ES-I3 (cell line): ENCODE measurements at regions not wholly inside any gene's neighbourhood (a gene's known extent, or its start where the extent isn't known, plus 50 kb on each side); places are given as distances from the start of the nearest gene placed in this dataset.

Experiments
- H3K36me3 ChIP-seq: 2 replicates; pipeline ENCODE4 v1.6.1; 2013; ENCODE audit warnings: mild to moderate bottlenecking, low read length, control low read depth, moderate library complexity; ENCODE audit not compliant: insufficient read depth
- H3K4me1 ChIP-seq: 2 replicates; pipeline ENCODE4 v1.6.1; 2013; ENCODE audit warnings: mild to moderate bottlenecking, control low read depth, low read length; ENCODE audit not compliant: insufficient read depth
- H3K9ac ChIP-seq: 2 replicates; pipeline ENCODE4 v1.6.1; 2013; ENCODE audit warnings: low read depth, mild to moderate bottlenecking, low read length, moderate library complexity
- H3K9me3 ChIP-seq: 2 replicates; pipeline ENCODE4 v1.6.1; 2013; ENCODE audit warnings: mild to moderate bottlenecking, low read length, moderate library complexity; ENCODE audit not compliant: control insufficient read depth, insufficient read depth

DNA sequence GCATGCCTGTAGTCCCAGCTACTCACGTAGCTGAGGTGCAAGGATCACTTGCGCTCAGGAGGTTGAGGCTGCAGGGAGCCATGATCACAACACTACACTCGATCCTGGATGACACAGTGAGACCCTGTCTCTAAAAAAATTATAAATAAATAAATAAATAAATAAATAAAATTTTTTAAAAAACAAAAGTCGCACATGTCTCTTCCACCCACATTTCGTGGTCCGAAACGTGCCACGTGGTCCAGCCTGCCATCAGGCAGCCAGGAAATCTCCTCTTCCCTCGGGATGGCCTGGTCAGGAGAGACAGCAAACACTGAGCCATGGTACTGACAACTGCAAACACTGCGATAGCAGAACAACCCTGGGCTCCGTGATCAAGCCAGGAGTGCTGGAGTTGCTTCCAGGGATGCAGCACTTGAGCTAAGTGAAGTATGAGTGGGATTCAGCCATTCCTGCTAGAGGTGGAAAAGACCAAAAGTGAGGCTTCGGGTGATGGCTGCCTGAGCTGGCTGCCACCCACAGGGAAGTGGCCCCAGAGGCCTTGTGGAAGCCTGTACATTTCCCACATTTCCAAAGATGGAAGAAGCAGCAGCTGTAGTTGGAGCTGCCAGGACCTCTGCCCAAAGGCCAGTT is 193.1 kb downstream of the SMAD2 start:
- Histone ChIP-seq H3K9ac (no peak overlapping the region), H3K4me1 (no peaks in the 10 kb centered on the region), H3K9me3 (no peaks in the 10 kb centered on the region; the same call in 1 of the 2 replicates), H3K36me3 (no peaks in the 10 kb centered on the region)

DNA sequence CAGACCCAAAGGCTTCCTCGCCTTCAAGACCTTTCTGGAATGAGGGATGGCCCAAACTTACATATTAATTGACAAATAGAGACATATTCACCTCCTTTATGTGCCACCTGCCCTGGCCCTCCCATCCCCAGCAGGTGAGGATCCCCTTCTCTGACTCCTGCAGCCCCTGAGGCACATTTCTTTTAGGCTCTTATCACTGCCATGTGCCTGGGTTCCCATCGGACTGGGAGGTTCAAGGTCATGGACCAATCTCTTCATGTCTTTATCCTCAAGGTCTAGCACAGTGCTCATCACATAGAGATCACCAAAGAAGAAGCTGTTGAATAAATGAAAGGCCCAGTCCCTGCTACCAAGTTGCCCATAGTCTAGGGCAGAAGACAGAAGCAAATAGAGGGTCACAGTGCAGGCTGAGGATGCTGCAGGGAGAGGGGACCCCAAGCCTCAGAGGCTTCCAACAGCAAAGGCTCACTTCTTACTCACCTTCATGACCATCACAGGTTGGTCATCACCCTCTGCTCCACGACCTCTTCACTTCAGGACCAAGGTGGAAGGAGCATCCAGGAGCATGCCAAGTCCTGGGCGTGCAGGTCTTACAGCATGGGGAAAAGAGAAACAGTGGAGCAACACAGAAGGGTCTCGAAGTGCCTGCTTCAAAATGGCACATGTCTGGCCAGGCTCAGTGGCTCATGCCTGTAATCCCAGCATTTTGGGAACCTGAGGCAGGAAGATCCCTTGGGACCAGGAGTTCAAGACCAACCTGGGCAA is 193.9 kb downstream of the SMAD2 start:
- no peaks in the 10 kb centered on the region; the same call in 1 of the 2 replicates for H3K9me3 ChIP-seq

DNA sequence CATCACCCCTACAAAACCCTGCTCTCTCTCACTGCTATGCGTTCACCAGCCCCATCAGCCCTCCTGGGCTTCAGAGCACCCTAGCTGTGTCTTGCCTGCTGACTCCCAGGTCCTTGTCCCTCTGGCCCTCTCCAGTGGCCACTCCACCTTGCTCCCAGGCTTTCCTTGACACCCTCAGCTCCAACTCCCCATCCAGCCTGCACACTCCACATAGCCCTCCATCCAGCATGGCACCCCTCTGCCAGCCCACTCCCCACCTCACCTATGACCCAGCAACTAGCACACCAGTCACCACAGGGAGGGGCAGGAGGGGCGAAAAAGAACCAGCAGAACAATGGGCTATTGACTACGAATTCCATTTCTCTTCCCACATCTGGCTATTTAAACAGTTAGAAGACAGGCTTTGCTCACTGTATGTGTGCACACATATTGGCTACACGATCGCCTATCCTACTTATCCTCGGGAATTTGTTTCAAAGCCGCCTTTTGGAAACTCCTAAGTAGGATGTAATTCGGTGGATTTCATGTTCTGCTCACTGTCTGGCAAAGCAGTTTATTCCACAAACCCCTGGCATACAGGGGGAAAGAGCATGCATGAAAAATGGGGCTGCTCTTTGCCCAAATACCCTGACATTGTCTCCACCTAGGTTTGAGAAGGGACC is 195.3 kb downstream of the SMAD2 start:
- Histone ChIP-seq H3K9me3 (no peaks in the 10 kb centered on the region; the same call in 1 of the 2 replicates), H3K9ac (no peak overlapping the region), H3K36me3 (no peaks in the 10 kb centered on the region), H3K4me1 (no peaks in the 10 kb centered on the region)

More for the DNA sequence above, 193.9 kb downstream of the SMAD2 start:
- no peak overlapping the region for H3K9ac ChIP-seq
- H3K36me3 ChIP-seq = no peaks in the 10 kb centered on the region
- no peaks in the 10 kb centered on the region for H3K4me1 ChIP-seq

DNA sequence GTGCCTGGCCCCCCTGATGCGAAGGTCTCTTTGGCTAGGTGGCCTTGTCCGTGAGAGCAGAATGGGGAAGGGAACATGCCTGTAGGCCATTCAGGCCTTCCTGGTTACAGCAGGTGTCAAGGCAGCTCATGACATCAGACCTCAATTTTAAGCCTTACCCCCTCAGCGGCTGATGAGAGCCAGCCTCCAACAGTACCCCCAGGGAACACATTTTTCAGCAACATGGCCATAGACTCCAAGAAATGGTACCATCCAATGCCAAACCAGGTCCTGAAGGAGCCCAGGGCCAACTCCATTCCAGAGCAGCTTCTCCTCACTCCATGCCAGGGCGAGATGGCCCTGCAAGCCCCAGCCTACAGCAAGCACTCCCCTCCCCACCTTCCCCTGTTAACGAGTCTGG is 199.2 kb downstream of the SMAD2 start:
- no peak overlapping the region for H3K9ac ChIP-seq
- H3K36me3 ChIP-seq = no peaks in the 10 kb centered on the region
- H3K4me1 ChIP-seq = no peaks in the 10 kb centered on the region
- H3K9me3 ChIP-seq = no peaks in the 10 kb centered on the region

DNA sequence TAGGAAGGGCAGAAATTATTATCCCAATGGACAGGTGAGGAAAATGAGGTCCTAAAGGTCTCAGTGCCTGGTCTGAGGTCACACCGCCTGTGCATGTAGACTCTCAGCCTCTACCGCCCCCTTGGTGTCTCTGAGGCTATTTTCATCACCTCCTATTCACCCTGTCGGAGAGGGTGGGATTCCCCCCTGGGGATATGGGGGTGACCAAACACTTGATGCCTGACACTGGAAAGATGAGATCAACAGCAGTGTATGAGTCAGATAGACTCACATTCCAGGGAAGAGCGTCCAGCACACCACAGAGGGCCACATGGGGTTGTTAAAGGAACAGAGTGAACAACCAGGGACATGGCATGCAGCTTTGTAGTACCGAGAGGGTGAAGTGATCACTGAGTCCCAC is 199.7 kb downstream of the SMAD2 start:
- Histone ChIP-seq H3K9ac (no peak overlapping the region), H3K4me1 (no peaks in the 10 kb centered on the region), H3K9me3 (no peaks in the 10 kb centered on the region), H3K36me3 (no peaks in the 10 kb centered on the region)

DNA sequence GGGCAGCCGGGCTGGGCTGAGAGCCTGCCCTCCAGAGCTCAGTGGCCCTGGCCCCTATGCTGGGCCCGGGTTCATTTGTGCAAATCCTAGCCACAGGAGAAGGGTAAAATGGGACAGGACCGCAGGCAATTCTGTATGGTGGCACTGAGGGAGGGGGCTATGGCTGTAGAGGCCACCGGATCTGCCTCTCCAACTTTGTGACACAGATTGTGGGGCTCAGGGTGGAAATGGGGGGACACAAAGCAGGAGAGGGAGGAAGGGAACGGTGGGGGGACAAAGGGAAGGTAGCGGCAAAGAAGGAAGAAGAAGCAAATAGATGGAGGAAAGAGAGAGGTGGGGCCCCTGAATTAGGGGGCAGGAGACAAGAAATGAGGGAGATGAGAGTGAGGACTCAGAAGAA is 201.1 kb downstream of the SMAD2 start:
- H3K36me3 ChIP-seq = no peaks in the 10 kb centered on the region
- no peak overlapping the region for H3K9ac ChIP-seq
- no peaks in the 10 kb centered on the region for H3K9me3 ChIP-seq
- no peaks in the 10 kb centered on the region for H3K4me1 ChIP-seq

DNA sequence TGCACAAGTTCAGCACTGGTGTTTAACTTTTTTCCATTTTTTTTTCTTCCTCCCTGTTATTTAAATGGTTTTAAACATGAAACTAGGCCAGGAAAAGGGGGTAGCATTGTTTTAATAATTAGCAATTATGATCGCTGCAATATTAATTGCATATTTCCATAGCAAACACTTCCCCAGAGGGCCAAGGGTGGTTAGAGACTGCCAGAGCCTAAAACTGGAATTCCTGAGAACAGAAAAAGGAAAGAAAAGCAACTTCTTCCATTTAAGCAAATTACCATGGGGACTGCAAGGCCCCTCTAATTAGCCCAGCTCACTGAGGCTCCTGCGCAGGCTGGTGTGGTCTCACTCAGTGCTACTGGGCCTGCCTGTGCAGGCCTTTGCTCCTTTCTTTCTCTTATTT is 201.5 kb downstream of the SMAD2 start:
- Histone ChIP-seq H3K36me3 (no peaks in the 10 kb centered on the region), H3K9me3 (no peaks in the 10 kb centered on the region), H3K9ac (no peak overlapping the region), H3K4me1 (no peaks in the 10 kb centered on the region)

DNA sequence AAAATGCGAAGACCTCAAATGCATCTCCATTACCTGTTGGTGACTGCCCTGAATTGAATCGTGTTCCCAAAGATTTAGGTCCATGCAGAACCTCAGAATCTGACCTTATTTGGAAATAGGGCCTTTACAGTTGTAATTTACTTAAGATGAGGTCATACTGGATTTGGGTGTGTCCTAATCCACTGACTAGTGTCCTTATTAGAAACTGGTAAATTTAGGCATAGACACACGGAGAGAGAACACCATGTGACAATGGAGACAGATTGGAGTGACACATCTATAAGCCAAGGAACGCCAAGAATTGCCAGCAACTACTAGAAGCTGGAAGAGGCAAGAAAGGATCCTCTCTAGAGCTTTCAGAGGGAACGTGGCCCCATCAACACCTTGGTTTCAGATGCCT is 203.1 kb downstream of the SMAD2 start:
- no peaks in the 10 kb centered on the region for H3K4me1 ChIP-seq
- H3K9ac ChIP-seq = no peak overlapping the region
- no peaks in the 10 kb centered on the region for H3K9me3 ChIP-seq
- no peaks in the 10 kb centered on the region for H3K36me3 ChIP-seq

DNA sequence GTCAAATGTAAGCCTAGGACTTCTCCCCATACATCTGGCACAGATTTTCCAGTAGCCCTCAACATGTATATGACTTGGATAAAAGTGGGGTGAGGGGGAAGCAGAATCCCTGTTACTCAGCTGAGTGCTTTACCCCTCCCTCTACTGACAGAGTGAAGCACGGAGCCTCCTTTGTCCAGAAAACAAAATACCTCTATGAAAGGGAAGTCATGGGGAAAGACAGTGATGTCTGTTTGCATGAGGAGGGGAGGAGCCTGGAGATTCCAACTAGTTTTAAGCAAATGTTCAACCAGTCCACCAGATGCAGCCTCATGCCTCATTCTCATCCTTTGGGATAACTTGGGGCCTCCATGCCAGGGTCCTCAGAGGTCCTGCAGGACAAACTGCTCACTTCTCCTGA is 203.9 kb downstream of the SMAD2 start:
- no peaks in the 10 kb centered on the region for H3K4me1 ChIP-seq
- no peaks in the 10 kb centered on the region for H3K36me3 ChIP-seq
- no peaks in the 10 kb centered on the region for H3K9me3 ChIP-seq
- H3K9ac ChIP-seq = no peak overlapping the region

DNA sequence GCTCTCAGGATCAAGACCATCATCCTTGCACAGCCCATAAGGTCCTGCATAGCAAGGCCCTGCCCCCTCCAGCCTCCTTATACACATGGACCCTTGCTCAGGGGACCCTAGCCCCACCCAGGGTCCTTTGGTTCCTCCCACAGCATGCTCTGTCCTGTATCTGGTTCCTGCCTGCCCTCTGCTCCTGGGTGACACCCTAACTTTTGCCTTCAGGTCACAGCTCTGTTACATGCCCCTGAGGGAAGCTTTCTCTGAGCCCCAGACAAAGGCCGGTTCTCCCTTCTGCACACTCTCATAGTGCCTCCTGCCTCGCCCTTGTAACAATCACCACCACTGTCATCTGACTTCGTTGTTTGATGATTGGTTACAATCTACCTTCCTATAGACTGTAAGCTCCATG is 204.8 kb downstream of the SMAD2 start:
- Histone ChIP-seq H3K9me3 (no peaks in the 10 kb centered on the region), H3K36me3 (no peaks in the 10 kb centered on the region), H3K9ac (no peak overlapping the region), H3K4me1 (no peaks in the 10 kb centered on the region)

DNA sequence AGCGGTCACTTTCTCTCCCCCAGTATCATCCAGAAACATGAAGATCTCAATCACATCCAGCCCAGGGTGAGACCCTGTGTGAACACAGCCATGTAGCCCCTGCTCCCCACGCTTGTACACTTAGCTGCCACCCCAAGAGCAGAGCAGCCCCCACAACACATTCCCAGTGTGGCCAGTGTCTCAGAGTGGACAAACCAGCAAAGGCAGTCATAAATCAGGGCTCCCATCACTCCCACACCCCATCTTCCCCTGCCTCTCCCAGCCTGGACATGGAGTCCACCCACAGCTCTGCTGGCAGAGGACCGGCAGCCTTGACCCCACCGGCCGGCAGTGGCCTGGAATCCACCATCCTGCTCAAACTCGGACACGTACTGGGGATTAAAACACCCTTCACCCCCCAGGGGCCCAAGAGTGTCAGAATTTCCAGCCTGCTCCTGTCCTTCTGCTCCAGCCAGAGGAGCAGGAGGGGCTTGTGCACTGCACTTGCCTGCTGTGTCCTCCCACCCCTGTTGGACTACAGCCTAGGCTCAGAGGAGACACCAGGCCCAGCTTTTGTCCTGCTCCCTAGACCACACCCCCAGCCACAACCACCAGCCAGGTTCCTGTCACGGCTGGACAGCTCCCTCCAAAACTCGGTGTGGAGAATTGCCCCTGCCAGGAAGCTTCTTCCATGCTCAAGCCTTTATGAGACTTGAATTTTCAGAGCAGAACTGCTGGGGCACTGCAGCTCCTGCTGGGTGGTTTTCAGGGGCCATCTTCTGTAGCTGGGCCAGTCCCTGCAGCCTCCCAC is 206.1 kb downstream of the SMAD2 start:
- H3K4me1 ChIP-seq = no peaks in the 10 kb centered on the region
- no peaks in the 10 kb centered on the region for H3K36me3 ChIP-seq
- H3K9ac ChIP-seq = no peak overlapping the region
- H3K9me3 ChIP-seq = no peaks in the 10 kb centered on the region

DNA sequence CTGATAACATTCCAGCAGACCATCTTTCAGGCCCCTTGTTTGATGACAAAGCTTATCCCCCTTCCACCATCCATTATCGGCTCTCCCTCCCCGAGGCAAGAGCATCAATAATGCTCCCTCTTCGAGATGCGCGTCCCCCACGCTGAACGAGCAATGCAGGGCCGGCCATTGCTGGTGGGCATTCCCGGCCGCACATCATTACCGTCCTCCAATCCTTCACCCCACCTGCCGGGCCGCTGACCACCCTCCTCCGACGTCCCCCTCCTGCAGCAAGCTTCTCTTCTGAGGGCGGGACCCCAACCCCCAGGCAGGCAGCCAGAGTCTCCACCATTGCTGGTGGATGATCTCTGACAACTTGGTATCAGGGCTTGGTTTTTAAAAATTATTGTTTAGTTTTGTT is 208.6 kb downstream of the SMAD2 start:
- H3K9me3 ChIP-seq = no peaks in the 10 kb centered on the region
- H3K9ac ChIP-seq = no peak overlapping the region
- no peaks in the 10 kb centered on the region for H3K36me3 ChIP-seq
- no peaks in the 10 kb centered on the region for H3K4me1 ChIP-seq

DNA sequence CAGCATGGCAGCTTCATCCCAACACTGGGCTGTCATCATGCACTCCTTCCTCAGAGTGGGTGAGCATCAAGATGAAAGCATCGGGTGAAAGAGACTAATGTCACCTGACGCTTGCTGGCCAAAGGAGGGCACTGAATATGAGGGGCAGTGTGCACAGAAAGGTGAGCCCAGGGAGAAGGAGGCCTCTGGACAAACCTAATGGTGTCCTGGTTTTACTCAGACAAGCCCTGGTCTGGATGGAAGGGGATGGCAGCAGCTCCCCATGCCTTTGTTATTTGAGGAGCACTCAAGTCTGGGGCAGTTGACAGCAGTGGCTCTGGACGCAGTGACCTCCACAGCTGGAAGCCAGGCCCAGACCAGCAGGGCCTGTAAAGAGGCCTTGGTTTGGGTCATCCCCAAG is 209.7 kb downstream of the SMAD2 start:
- H3K9ac ChIP-seq = no peak overlapping the region
- H3K36me3 ChIP-seq = no peaks in the 10 kb centered on the region
- H3K4me1 ChIP-seq = no peaks in the 10 kb centered on the region
- no peaks in the 10 kb centered on the region for H3K9me3 ChIP-seq

DNA sequence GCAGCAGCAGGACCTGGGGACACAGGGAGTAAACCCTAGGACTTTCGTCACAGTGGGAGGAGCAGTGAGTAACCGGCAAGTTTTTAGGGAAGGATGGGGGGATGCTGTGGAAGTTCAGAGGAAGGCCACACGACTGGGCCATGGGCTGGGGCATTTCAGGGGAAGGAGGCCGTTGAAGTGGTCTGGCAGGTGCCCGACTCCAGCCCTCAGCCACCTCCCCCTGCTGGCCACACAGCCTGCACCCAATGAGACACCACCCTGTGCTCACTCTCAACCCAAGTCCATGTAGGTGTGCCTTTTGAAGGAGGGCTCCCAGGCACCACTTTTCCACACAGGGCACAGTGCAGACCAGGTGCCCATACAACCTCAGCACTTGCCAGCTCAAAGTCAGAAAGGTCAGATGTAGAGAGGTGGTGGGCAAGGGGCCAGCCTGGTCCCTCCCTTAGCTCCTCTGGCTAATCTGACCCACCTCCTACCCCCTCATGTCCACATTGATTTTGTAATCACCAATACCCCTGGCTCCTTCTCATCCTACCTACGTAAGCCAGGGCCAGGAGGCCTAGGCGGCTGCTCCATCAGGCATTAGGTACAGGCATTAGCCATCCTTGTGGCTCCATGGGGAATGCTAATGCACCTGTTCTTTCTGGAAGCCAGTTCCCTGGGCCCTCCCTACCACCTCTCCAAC is 211.2 kb downstream of the SMAD2 start:
- Histone ChIP-seq H3K36me3 (no peaks in the 10 kb centered on the region), H3K4me1 (no peaks in the 10 kb centered on the region), H3K9me3 (no peaks in the 10 kb centered on the region), H3K9ac (no peak overlapping the region)
